Caco-2 (cell line): ENCODE measurements at regions not wholly inside any gene's neighbourhood (a gene's known extent, or its start where the extent isn't known, plus 50 kb on each side); places are given as distances from the start of the nearest gene placed in this dataset.
A peak's percentile ranks its signal among the peaks of the same experiment; 100 is the strongest.
"Not testable (repeated sequence)": the region's sequence is repeated elsewhere in the genome, so short reads cannot be mapped to it uniquely, and the experiment has no call there.

Experiments
- BruUV-seq: library from RNA; stranded (reverse); fragments of 400-500 nt; replicated peaks from 2 replicates; lab custom pipeline; 2021; lab: Mats Ljungman, UMichigan
- CTCF ChIA-PET: fragments of 300-600 bp; sonication (Branson Sonifier 250); formaldehyde crosslinking; loops from one replicate; lab custom pipeline; 2022; ENCODE audit warnings: antibody characterized with exemption; lab: Charles Lee
- POLR2A ChIA-PET: fragments of 300-600 bp; sonication (Branson Sonifier 250); formaldehyde crosslinking; loops from one replicate; lab custom pipeline; 2022; ENCODE audit warnings: antibody characterized with exemption; lab: Charles Lee
- DNase-seq, 2 experiments: peaks; one replicate each; pipeline versions ENCODE4 v3.0.0 to v3.0.0-alpha.2; 2020 to 2022
- H3K27me3 ChIP-seq: replicated peaks from 2 replicates; pipeline ENCODE4 v1.6.0; 2011; ENCODE audit warnings: low read length; ENCODE audit not compliant: control insufficient read depth, insufficient read depth
- H3K36me3 ChIP-seq: 2 replicates; pipeline ENCODE4 v1.5.1; 2011; ENCODE audit warnings: low read length; ENCODE audit not compliant: control insufficient read depth, insufficient read depth
- H3K4me1 ChIP-seq: fragments of 250-450 bp; sonication (Bioruptor Pico); 2 replicates; pipeline ENCODE4 v1.5.1; 2020; ENCODE audit warnings: mild to moderate bottlenecking
- H3K4me3 ChIP-seq: 2 replicates; pipeline ENCODE4 v1.5.1; 2011; ENCODE audit warnings: low read depth, mild to moderate bottlenecking, control low read depth, low read length
- H3K9me3 ChIP-seq: fragments of 250-450 bp; sonication (Bioruptor Pico); 2 replicates; pipeline ENCODE4 v1.5.1; 2020; ENCODE audit warnings: mild to moderate bottlenecking, moderate library complexity
- H3K27ac Mint-ChIP-seq: one replicate; pipeline ENCODE4 v1.8.0; 2022; ENCODE audit warnings: mixed read lengths; ENCODE audit not compliant: unreplicated experiment
- H3K27me3 Mint-ChIP-seq: one replicate; pipeline ENCODE4 v1.8.0; 2022; ENCODE audit warnings: mixed read lengths; ENCODE audit not compliant: insufficient read depth, unreplicated experiment
- H3K36me3 Mint-ChIP-seq: one replicate; pipeline ENCODE4 v1.8.0; 2022; ENCODE audit warnings: mild to moderate bottlenecking, mixed read lengths; ENCODE audit not compliant: insufficient read depth, unreplicated experiment
- H3K4me1 Mint-ChIP-seq: one replicate; pipeline ENCODE4 v1.8.0; 2022; ENCODE audit warnings: low read depth, mixed read lengths; ENCODE audit not compliant: unreplicated experiment
- H3K4me3 Mint-ChIP-seq: one replicate; pipeline ENCODE4 v1.8.0; 2022; ENCODE audit warnings: mild to moderate bottlenecking, moderate library complexity, mixed read lengths; ENCODE audit not compliant: unreplicated experiment
- H3K9me3 Mint-ChIP-seq: one replicate; pipeline ENCODE4 v1.8.0; 2022; ENCODE audit warnings: mixed read lengths; ENCODE audit not compliant: unreplicated experiment
- CTCF ChIP-seq, 2 experiments: fragments of 200-600 bp in 1 of 2; IDR thresholded peaks; 1 replicate in 1 of 2; 2 replicates in 1 of 2; pipeline versions ENCODE4 v1.5.1 to v1.8.0; 2011 to 2022; ENCODE audit warnings: antibody characterized with exemption in 1 of 2, control low read depth in 1 of 2, inconsistent platforms in 1 of 2, low read depth in 1 of 2, low read length in 1 of 2, mild to moderate bottlenecking in 1 of 2, moderate library complexity in 1 of 2; ENCODE audit not compliant: insufficient read depth in 1 of 2, severe bottlenecking in 1 of 2, unreplicated experiment in 1 of 2
- intact Hi-C: fragments of 100-400 bp; cut with micrococcal nuclease; formaldehyde crosslinking; loops from one replicate; pipeline ENCODE4 v1.10.0; 2022; ENCODE audit not compliant: unreplicated experiment

- Mint-ChIP-seq H3K4me1 (no peaks in the 10 kb centered on the region), H3K36me3 (no peaks in the 10 kb centered on the region), H3K27ac (no peak overlapping the region), H3K27me3 (peaks cover under 1% of the 10 kb centered on the region), H3K9me3 (no peaks in the 10 kb centered on the region), H3K4me3 (no peak overlapping the region)
- Histone ChIP-seq H3K9me3 (no peaks in the 10 kb centered on the region), H3K27me3 (no peaks in the 10 kb centered on the region), H3K36me3 (no peaks in the 10 kb centered on the region), H3K4me3 (no peak overlapping the region), H3K4me1 (no peaks in the 10 kb centered on the region)
- TF ChIP-seq CTCF (IDR thresholded peaks at IDR 0.05; ENCODE audit: insufficient read depth in 1 of 2, low read depth in 1 of 2, low read length in 1 of 2, severe bottlenecking in 1 of 2, unreplicated experiment in 1 of 2), result no peak
- BruUV-seq, result no TSS peak
- intact Hi-C loops, result no loop called here
- DNase-seq, result no peak
- ChIA-PET CTCF (no interaction called here), POLR2A (no interaction called here)
Measured at GRCh38 chr15:23801881-23802280, 114.8 kb upstream of the NDN start.

GRCh38 chr15:23802896-23803435 is 115.9 kb upstream of the NDN start:
- H3K4me3 Mint-ChIP-seq, H3K4me1 ChIP-seq, DNase-seq, H3K27ac Mint-ChIP-seq, H3K27me3 Mint-ChIP-seq, CTCF ChIA-PET, H3K4me3 ChIP-seq, H3K4me1 Mint-ChIP-seq, H3K36me3 ChIP-seq, H3K9me3 Mint-ChIP-seq, POLR2A ChIA-PET, BruUV-seq, H3K36me3 Mint-ChIP-seq, intact Hi-C loops, H3K27me3 ChIP-seq, H3K9me3 ChIP-seq: not testable (repeated sequence)

GRCh38 chr15:23806980-23807379 is 119.9 kb upstream of the NDN start:
- no peak for DNase-seq
- Mint-ChIP-seq H3K4me3 (no peak overlapping the region), H3K9me3 (no peaks in the 10 kb centered on the region), H3K36me3 (no peaks in the 10 kb centered on the region), H3K27me3 (peaks cover 7% of the 10 kb centered on the region), H3K27ac (no peak overlapping the region), H3K4me1 (no peaks in the 10 kb centered on the region)
- BruUV-seq, result no TSS peak
- no peaks in the 10 kb centered on the region for H3K4me1 ChIP-seq
- CTCF ChIA-PET, result no interaction called here
- H3K27me3 ChIP-seq, result no peaks in the 10 kb centered on the region
- no peak overlapping the region for H3K4me3 ChIP-seq
- H3K36me3 ChIP-seq, result no peaks in the 10 kb centered on the region
- POLR2A ChIA-PET, result no interaction called here
- H3K9me3 ChIP-seq, result no peaks in the 10 kb centered on the region
- TF ChIP-seq CTCF (IDR thresholded peaks at IDR 0.05; ENCODE audit: insufficient read depth in 1 of 2, low read depth in 1 of 2, low read length in 1 of 2, severe bottlenecking in 1 of 2, unreplicated experiment in 1 of 2), result no peak
- intact Hi-C loops, result no loop called here

GRCh38 chr15:23823508-23823907 is 136.4 kb upstream of the NDN start:
- CTCF ChIA-PET, result no interaction called here
- Mint-ChIP-seq H3K9me3 (no peaks in the 10 kb centered on the region), H3K36me3 (no peaks in the 10 kb centered on the region), H3K4me3 (no peak overlapping the region), H3K27me3 (peaks cover 3% of the 10 kb centered on the region), H3K27ac (no peak overlapping the region), H3K4me1 (no peaks in the 10 kb centered on the region)
- Histone ChIP-seq H3K36me3 (no peaks in the 10 kb centered on the region), H3K27me3 (no peaks in the 10 kb centered on the region), H3K9me3 (no peaks in the 10 kb centered on the region), H3K4me3 (no peak overlapping the region), H3K4me1 (no peaks in the 10 kb centered on the region)
- BruUV-seq, result no TSS peak
- DNase-seq, result peak in 1 of 2 experiments; percentile 24
- peak in 1 of 2 experiments; percentile 15 for TF ChIP-seq CTCF (IDR thresholded peaks at IDR 0.05; ENCODE audit: insufficient read depth in 1 of 2, low read depth in 1 of 2, low read length in 1 of 2, severe bottlenecking in 1 of 2, unreplicated experiment in 1 of 2)
- POLR2A ChIA-PET, result no interaction called here
- intact Hi-C loops, result loop anchor here (2.0 kb wide), 1 partner anchor 33 kb away; no protein-coding TSS in a partner anchor
